ENCODE measurements at regions not wholly inside any gene's neighbourhood (a gene's known extent, or its start where the extent isn't known, plus 50 kb on each side); places are given as distances from the start of the nearest gene placed in this dataset.
"Not testable (repeated sequence)": the region's sequence is repeated elsewhere in the genome, so short reads cannot be mapped to it uniquely, and the experiment has no call there.

DNA sequence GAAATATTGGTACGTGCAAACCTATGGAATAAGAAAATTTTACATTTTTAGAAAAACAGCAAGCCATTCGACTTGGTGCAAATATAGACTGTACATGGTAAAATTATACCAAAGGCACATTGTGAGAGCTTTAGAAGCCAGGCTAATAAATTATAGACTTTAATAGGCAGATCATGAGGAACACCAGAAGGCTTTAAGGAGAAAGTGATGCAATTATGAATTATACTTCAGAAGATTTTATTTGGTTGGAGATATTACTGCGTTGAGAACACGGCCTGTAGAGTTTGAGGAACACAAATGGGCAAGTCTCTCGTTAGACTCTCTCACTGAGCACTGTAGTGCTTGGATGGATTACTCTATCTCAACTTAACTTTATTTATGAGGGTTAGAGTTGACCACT is 141.7 kb downstream of the MACC1 start:
- WGBS (ENCODE audit: insufficient coverage) = no CpG with 5 or more reads among the region's 5 CpGs
- no peak overlapping the region for H2AFZ ChIP-seq (ENCODE audit: insufficient read depth, low read depth, low read length, poor library complexity, severe bottlenecking)
- Mint-ChIP-seq H3K9me3 (peaks cover 0 to 8% (median 0%) of the 10 kb centered on the region in 7 donors), H3K4me3 (no peak overlapping the region), H3K36me3 (no peaks in the 10 kb centered on the region), H3K27me3 (ENCODE audit: low read depth in 3 of 3) (no peaks in the 10 kb centered on the region), H3K4me1 (no peaks in the 10 kb centered on the region), H3K27ac (no peak overlapping the region)
- H3K36me3 ChIP-seq (replicated peaks in 1 of 2; ENCODE audit: control insufficient read depth in 1 of 2, insufficient read depth in 2 of 2, low read length in 2 of 2) = no peaks in the 10 kb centered on the region
- no peaks in the 10 kb centered on the region for H3K9me3 ChIP-seq (replicated peaks in 1 of 2; ENCODE audit: control insufficient read depth in 1 of 2, insufficient read depth in 1 of 2, low read length in 2 of 2)
- TF ChIP-seq, protein P1, sequence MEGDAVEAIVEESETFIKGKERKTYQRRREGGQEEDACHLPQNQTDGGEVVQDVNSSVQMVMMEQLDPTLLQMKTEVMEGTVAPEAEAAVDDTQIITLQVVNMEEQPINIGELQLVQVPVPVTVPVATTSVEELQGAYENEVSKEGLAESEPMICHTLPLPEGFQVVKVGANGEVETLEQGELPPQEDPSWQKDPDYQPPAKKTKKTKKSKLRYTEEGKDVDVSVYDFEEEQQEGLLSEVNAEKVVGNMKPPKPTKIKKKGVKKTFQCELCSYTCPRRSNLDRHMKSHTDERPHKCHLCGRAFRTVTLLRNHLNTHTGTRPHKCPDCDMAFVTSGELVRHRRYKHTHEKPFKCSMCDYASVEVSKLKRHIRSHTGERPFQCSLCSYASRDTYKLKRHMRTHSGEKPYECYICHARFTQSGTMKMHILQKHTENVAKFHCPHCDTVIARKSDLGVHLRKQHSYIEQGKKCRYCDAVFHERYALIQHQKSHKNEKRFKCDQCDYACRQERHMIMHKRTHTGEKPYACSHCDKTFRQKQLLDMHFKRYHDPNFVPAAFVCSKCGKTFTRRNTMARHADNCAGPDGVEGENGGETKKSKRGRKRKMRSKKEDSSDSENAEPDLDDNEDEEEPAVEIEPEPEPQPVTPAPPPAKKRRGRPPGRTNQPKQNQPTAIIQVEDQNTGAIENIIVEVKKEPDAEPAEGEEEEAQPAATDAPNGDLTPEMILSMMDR (IDR thresholded peaks at IDR 0.05) = no peak
- no peaks in the 10 kb centered on the region for H3K27me3 ChIP-seq (ENCODE audit: control insufficient read depth in 2 of 2, insufficient read depth in 2 of 2, low read length in 2 of 2)
- no peak overlapping the region for H3K9ac ChIP-seq (ENCODE audit: insufficient read depth, low read length, poor library complexity, severe bottlenecking)
- no peaks in the 10 kb centered on the region for H4K20me1 ChIP-seq (ENCODE audit: insufficient read depth, low read length)
- DNase-seq = no peak
- H3K4me3 ChIP-seq (replicated peaks in 1 of 3; ENCODE audit: low read depth in 2 of 3, low read length in 3 of 3) = no peak overlapping the region
- no peak overlapping the region for H3K27ac ChIP-seq (ENCODE audit: low read depth in 1 of 2, low read length in 2 of 2)
- intact Hi-C loops (cut with micrococcal nuclease) = no loop called here
- H3K4me2 ChIP-seq (replicated peaks; ENCODE audit: extremely low read depth, low read length, poor library complexity, severe bottlenecking) = no peak overlapping the region
- no peaks in the 10 kb centered on the region for H3K4me1 ChIP-seq (ENCODE audit: control insufficient read depth in 1 of 2, insufficient read depth in 2 of 2, low read length in 2 of 2)
- H3K79me2 ChIP-seq (ENCODE audit: insufficient read depth, low read length) = no peaks in the 10 kb centered on the region

DNA sequence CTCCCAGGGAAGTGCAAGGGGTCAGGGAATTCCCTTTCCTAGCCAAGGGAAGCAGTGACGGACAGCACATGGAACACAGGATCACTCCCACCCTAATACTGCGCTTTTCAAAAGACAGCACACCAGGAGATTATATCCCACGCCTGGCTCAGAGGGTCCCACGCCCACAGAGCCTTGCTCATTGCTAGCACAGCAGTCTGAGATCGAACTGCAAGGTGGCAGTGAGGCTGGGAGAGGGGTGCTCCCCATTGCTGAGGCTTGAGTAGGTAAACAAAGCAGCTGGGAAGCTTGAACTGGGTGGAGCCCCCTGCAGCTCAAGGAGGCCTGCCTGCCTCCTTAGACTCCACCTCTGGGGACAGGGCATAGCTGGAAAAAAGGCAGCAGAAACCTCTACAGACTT is 149.2 kb downstream of the MACC1 start:
- H3K27ac Mint-ChIP-seq = peak overlapping the region in 1 of 7 donors; percentile 42
- H3K4me2 ChIP-seq (replicated peaks; ENCODE audit: extremely low read depth, low read length, poor library complexity, severe bottlenecking); H3K9ac ChIP-seq (ENCODE audit: insufficient read depth, low read length, poor library complexity, severe bottlenecking); intact Hi-C loops (cut with micrococcal nuclease); DNase-seq; H3K4me3 Mint-ChIP-seq; H3K27me3 ChIP-seq (ENCODE audit: control insufficient read depth in 2 of 2, insufficient read depth in 2 of 2, low read length in 2 of 2); H3K27ac ChIP-seq (ENCODE audit: low read depth in 1 of 2, low read length in 2 of 2); H3K36me3 Mint-ChIP-seq; H3K79me2 ChIP-seq (ENCODE audit: insufficient read depth, low read length); H3K4me3 ChIP-seq (replicated peaks in 1 of 3; ENCODE audit: low read depth in 2 of 3, low read length in 3 of 3); H2AFZ ChIP-seq (ENCODE audit: insufficient read depth, low read depth, low read length, poor library complexity, severe bottlenecking); H3K27me3 Mint-ChIP-seq (ENCODE audit: low read depth in 3 of 3); H3K4me1 ChIP-seq (ENCODE audit: control insufficient read depth in 1 of 2, insufficient read depth in 2 of 2, low read length in 2 of 2); H3K4me1 Mint-ChIP-seq; H3K9me3 ChIP-seq (replicated peaks in 1 of 2; ENCODE audit: control insufficient read depth in 1 of 2, insufficient read depth in 1 of 2, low read length in 2 of 2); H4K20me1 ChIP-seq (ENCODE audit: insufficient read depth, low read length); H3K36me3 ChIP-seq (replicated peaks in 1 of 2; ENCODE audit: control insufficient read depth in 1 of 2, insufficient read depth in 2 of 2, low read length in 2 of 2): not testable (repeated sequence)
- peaks cover 4 to 19% (median 8%) of the 10 kb centered on the region in 7 donors for H3K9me3 Mint-ChIP-seq
- 100% methylated on average over 1 of the region's 5 CpGs for WGBS (ENCODE audit: insufficient coverage)

Data from CD14-positive monocyte (primary cell).